Type B pancreatic cell (in vitro differentiated cells): ENCODE measurements at regions not wholly inside any gene's neighbourhood (a gene's known extent, or its start where the extent isn't known, plus 50 kb on each side); places are given as distances from the start of the nearest gene placed in this dataset.

ENCODE experiments used
- DNase-seq: peaks from one replicate; pipeline ENCODE4 v3.0.0; 2021; ENCODE audit warnings: mixed read lengths; ENCODE audit not compliant: unreplicated experiment; ENCODE audit errors: extremely low spot score
- H3K27ac Mint-ChIP-seq: 2 replicates; pipeline ENCODE4 v1.8.0; 2021; ENCODE audit warnings: mild to moderate bottlenecking, mixed read lengths
- H3K27me3 Mint-ChIP-seq: 2 replicates; pipeline ENCODE4 v1.8.0; 2021; ENCODE audit warnings: mixed read lengths
- H3K36me3 Mint-ChIP-seq: 2 replicates; pipeline ENCODE4 v1.8.0; 2021; ENCODE audit warnings: mixed read lengths
- H3K4me1 Mint-ChIP-seq: one replicate; pipeline ENCODE4 v1.8.0; 2021; ENCODE audit warnings: mixed read lengths; ENCODE audit not compliant: unreplicated experiment
- H3K4me3 Mint-ChIP-seq: 2 replicates; pipeline ENCODE4 v1.8.0; 2021; ENCODE audit warnings: mild to moderate bottlenecking, mixed read lengths
- H3K9me3 Mint-ChIP-seq: 2 replicates; pipeline ENCODE4 v1.8.0; 2021; ENCODE audit warnings: mixed read lengths
- CTCF ChIP-seq: fragments of 200-600 bp; sonication (generic); conservative IDR thresholded peaks from 2 replicates; pipeline ENCODE4 v1.5.0; 2021; ENCODE audit warnings: antibody characterized with exemption, mild to moderate bottlenecking

DNA sequence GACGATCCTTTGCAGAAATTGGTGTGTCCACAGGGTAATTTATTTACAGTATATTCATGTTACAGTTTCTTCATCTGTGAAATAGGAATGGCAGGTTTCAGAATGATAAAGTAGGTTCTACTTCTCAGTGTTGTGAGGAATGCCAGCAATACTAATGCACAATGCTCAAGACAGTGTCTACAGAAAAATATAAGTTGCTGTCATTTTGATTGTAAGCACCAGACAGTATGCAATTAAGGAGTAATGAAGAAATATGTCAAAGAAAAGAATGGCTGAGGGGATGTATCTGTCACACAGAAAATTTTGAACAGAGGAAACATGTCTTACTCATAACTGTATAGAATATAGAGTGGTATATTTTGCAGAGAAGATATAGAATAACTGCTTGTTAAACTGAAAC is 525.4 kb downstream of the GALC start:
- no peaks in the 10 kb centered on the region for H3K36me3 Mint-ChIP-seq
- H3K27me3 Mint-ChIP-seq = peaks cover 10% of the 10 kb centered on the region
- no peaks in the 10 kb centered on the region for H3K4me1 Mint-ChIP-seq
- no peak for TF ChIP-seq CTCF
- no peak overlapping the region for H3K27ac Mint-ChIP-seq
- no peak for DNase-seq
- no peak overlapping the region for H3K4me3 Mint-ChIP-seq
- H3K9me3 Mint-ChIP-seq = no peaks in the 10 kb centered on the region

DNA sequence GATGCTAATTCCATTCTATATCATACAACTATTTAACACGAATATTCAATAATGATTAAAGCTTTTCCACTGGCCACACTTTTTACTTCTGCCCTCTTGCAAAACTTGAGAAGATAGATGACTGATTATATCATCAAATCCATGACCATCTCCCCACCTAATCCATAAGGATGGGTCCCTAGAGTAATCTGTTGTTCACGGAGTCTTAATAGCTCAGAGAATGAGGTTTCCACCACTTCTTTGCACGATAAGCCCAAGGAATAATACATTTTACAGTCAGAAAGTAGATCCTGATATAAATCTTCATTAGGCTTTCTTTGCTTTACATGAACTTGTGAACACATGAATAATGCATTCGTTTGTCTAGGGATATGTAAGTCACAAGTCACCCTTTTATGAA is 527.2 kb downstream of the GALC start:
- TF ChIP-seq CTCF = no peak
- H3K27me3 Mint-ChIP-seq = peaks cover 10% of the 10 kb centered on the region
- H3K9me3 Mint-ChIP-seq = no peaks in the 10 kb centered on the region

DNA sequence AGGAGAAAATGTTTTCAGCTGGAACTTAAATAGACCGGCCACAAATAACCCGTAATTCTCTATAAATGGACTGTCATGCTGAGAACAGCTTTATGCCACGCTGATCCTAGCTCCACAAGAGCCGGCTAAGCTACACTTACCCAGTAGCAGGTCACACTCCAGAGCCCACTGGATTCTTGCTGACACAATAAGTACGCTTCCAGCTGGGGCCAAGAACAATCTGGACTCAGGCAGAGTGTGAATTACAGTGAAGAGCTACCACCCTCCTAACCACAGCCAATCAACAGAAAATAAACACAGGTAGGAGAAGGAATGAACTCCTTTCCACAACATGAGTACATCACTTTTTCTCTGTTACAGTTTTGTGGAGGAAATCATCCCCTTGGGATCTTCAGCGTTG is 531.3 kb downstream of the GALC start:
- no peak for DNase-seq
- Mint-ChIP-seq H3K9me3 (no peaks in the 10 kb centered on the region), H3K27me3 (peaks cover 13% of the 10 kb centered on the region), H3K4me3 (no peak overlapping the region), H3K27ac (no peak overlapping the region), H3K36me3 (no peaks in the 10 kb centered on the region), H3K4me1 (peaks cover 6% of the 10 kb centered on the region)
- no peak for TF ChIP-seq CTCF

More for the DNA sequence above, 527.2 kb downstream of the GALC start:
- peaks cover 6% of the 10 kb centered on the region for H3K4me1 Mint-ChIP-seq
- no peak for DNase-seq
- H3K36me3 Mint-ChIP-seq = no peaks in the 10 kb centered on the region
- no peak overlapping the region for H3K27ac Mint-ChIP-seq
- H3K4me3 Mint-ChIP-seq = no peak overlapping the region

- peaks cover 6% of the 10 kb centered on the region for H3K4me1 Mint-ChIP-seq
These were observed 535.3 kb downstream of the GALC start for GRCh38 chr14:87457720-87458119.

DNA sequence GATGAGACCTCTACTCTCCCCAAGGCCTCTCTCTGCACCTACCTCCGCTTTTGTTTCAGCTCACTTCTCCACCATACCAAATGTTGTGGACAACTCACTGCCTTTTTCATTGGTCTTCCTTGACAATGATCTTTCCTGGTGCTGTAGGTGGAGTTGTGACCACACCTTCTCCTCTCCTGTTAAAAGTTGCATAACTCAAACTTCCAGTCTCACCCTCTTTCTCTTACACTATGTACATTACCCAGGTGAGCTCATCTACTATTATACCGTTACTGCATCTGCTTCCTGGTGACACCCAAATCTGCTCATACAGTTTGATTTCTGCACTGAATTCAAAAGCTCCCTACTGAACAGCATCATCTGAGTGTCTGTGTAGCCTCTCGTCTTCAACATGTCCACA is 542.8 kb downstream of the GALC start:
- no peaks in the 10 kb centered on the region for H3K4me1 Mint-ChIP-seq
- DNase-seq = no peak
- H3K36me3 Mint-ChIP-seq = no peaks in the 10 kb centered on the region
- no peak overlapping the region for H3K4me3 Mint-ChIP-seq
- TF ChIP-seq CTCF = no peak
- no peaks in the 10 kb centered on the region for H3K9me3 Mint-ChIP-seq
- H3K27me3 Mint-ChIP-seq = no peaks in the 10 kb centered on the region
- H3K27ac Mint-ChIP-seq = no peak overlapping the region

More at GRCh38 chr14:87457720-87458119, 535.3 kb downstream of the GALC start:
- H3K36me3 Mint-ChIP-seq = no peaks in the 10 kb centered on the region
- DNase-seq = no peak
- H3K4me3 Mint-ChIP-seq = no peak overlapping the region
- peaks cover 4% of the 10 kb centered on the region for H3K27me3 Mint-ChIP-seq
- no peaks in the 10 kb centered on the region for H3K9me3 Mint-ChIP-seq
- H3K27ac Mint-ChIP-seq = no peak overlapping the region
- no peak for TF ChIP-seq CTCF

DNA sequence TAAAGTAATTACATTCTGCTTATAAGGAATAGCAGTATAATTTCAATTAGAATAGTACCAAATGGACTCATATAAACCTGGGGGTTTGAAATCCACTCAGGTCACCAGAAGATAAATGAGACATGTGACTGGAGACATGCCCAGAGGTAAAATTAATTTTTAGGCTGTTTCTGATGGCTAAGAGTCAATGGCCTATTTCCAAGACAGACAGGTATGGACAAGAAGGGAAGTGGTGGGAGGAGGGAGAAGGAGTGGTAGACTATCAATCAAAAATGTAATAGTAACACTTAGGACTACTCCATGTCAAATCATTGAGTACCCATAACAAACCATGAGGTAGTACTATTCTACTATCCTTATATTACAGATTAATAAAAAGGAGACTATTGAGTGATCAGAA is 544.0 kb downstream of the GALC start:
- H3K27me3 Mint-ChIP-seq = no peaks in the 10 kb centered on the region

More for the DNA sequence above, 544.0 kb downstream of the GALC start:
- no peaks in the 10 kb centered on the region for H3K36me3 Mint-ChIP-seq
- TF ChIP-seq CTCF = no peak
- H3K9me3 Mint-ChIP-seq = no peaks in the 10 kb centered on the region
- no peak overlapping the region for H3K4me3 Mint-ChIP-seq
- no peak for DNase-seq
- no peak overlapping the region for H3K27ac Mint-ChIP-seq
- no peaks in the 10 kb centered on the region for H3K4me1 Mint-ChIP-seq
